Tibial nerve (tissue), 4 donors: ENCODE measurements at regions not wholly inside any gene's neighbourhood (a gene's known extent, or its start where the extent isn't known, plus 50 kb on each side); places are given as distances from the start of the nearest gene placed in this dataset.

Source experiments
- EP300 ChIP-seq, 2 donors: sonication (generic); formaldehyde crosslinking; IDR thresholded peaks; one replicate each; pipeline ENCODE4 v1.6.1; 2017; ENCODE audit warnings: antibody characterized with exemption in 2 of 2, mild to moderate bottlenecking in 1 of 2
- POLR2A ChIP-seq, 2 donors: fragments of 450-650 bp; IDR thresholded peaks; one replicate each; pipeline ENCODE4 v1.6.1; 2017; ENCODE audit warnings: antibody characterized with exemption in 2 of 2, mild to moderate bottlenecking in 2 of 2, moderate library complexity in 2 of 2
- TF ChIP-seq, protein P1 (sequence below), 5 experiments: fragments of 200-600 bp in 3 of 5; fragments of 450-650 bp in 2 of 5; sonication (generic) in 3 of 5; IDR thresholded peaks; one replicate each; pipeline ENCODE4 v1.5.1; 2016 to 2019; ENCODE audit warnings: antibody characterized with exemption in 5 of 5, mild to moderate bottlenecking in 3 of 5, moderate library complexity in 2 of 5

DNA sequence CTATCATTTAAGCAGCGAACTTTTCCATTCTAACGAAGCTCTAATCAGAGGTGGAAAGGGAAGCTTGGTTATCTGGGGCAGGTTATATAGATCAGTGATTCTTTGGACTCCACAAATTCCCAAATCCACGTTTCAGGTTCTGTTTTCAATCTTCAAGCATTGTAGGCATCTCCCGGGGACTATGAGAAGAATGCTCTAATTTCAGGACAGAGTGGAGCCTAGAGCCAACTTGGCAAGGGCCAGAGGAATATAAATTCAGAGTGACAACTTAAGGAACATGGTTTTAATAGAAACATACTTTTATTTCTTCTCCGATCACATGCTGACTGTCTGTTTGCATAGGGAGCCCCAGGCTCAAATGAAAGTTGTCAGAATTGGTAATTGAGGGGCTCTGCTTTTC is 514.0 kb upstream of the KLF4 start:
- TF ChIP-seq, protein P1, sequence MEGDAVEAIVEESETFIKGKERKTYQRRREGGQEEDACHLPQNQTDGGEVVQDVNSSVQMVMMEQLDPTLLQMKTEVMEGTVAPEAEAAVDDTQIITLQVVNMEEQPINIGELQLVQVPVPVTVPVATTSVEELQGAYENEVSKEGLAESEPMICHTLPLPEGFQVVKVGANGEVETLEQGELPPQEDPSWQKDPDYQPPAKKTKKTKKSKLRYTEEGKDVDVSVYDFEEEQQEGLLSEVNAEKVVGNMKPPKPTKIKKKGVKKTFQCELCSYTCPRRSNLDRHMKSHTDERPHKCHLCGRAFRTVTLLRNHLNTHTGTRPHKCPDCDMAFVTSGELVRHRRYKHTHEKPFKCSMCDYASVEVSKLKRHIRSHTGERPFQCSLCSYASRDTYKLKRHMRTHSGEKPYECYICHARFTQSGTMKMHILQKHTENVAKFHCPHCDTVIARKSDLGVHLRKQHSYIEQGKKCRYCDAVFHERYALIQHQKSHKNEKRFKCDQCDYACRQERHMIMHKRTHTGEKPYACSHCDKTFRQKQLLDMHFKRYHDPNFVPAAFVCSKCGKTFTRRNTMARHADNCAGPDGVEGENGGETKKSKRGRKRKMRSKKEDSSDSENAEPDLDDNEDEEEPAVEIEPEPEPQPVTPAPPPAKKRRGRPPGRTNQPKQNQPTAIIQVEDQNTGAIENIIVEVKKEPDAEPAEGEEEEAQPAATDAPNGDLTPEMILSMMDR (IDR thresholded peaks at IDR 0.05), result no peak
- TF ChIP-seq POLR2A (IDR thresholded peaks at IDR 0.05), result no peak
- no peak for TF ChIP-seq EP300 (IDR thresholded peaks at IDR 0.05)
